Nephron progenitor cell (in vitro differentiated cells): ENCODE measurements at regions not wholly inside any gene's neighbourhood (a gene's known extent, or its start where the extent isn't known, plus 50 kb on each side); places are given as distances from the start of the nearest gene placed in this dataset.

Source experiments
- DNase-seq: peaks from one replicate; pipeline ENCODE4 v3.0.0; 2021
- H3K27ac Mint-ChIP-seq: 2 replicates; pipeline ENCODE4 v1.8.0; 2021; ENCODE audit warnings: mild to moderate bottlenecking, moderate library complexity, mixed read lengths
- H3K27me3 Mint-ChIP-seq: 2 replicates; pipeline ENCODE4 v1.8.0; 2021; ENCODE audit warnings: mild to moderate bottlenecking, low read depth, mixed read lengths; ENCODE audit not compliant: poor library complexity
- H3K36me3 Mint-ChIP-seq: 2 replicates; pipeline ENCODE4 v1.8.0; 2021; ENCODE audit warnings: low read depth, mixed read lengths
- H3K4me1 Mint-ChIP-seq: 2 replicates; pipeline ENCODE4 v1.8.0; 2021; ENCODE audit warnings: mixed read lengths
- H3K4me3 Mint-ChIP-seq: 2 replicates; pipeline ENCODE4 v1.8.0; 2021; ENCODE audit warnings: mild to moderate bottlenecking, moderate library complexity, mixed read lengths
- H3K9me3 Mint-ChIP-seq: 2 replicates; pipeline ENCODE4 v1.8.0; 2021; ENCODE audit warnings: mild to moderate bottlenecking, moderate library complexity, mixed read lengths
- CTCF ChIP-seq: fragments of 200-600 bp; sonication (generic); IDR thresholded peaks from 2 replicates; pipeline ENCODE4 v1.5.0; 2021; ENCODE audit warnings: antibody characterized with exemption

- H3K4me3 Mint-ChIP-seq = no peak overlapping the region
- H3K36me3 Mint-ChIP-seq = no peaks in the 10 kb centered on the region
- no peaks in the 10 kb centered on the region for H3K4me1 Mint-ChIP-seq
- H3K9me3 Mint-ChIP-seq = no peaks in the 10 kb centered on the region
- peaks cover 2% of the 10 kb centered on the region for H3K27me3 Mint-ChIP-seq
- no peak overlapping the region for H3K27ac Mint-ChIP-seq
- TF ChIP-seq CTCF = no peak
- no peak for DNase-seq
Observed at GRCh38 chr3:35544976-35545375, 94.3 kb upstream of the ARPP21 start.

DNA sequence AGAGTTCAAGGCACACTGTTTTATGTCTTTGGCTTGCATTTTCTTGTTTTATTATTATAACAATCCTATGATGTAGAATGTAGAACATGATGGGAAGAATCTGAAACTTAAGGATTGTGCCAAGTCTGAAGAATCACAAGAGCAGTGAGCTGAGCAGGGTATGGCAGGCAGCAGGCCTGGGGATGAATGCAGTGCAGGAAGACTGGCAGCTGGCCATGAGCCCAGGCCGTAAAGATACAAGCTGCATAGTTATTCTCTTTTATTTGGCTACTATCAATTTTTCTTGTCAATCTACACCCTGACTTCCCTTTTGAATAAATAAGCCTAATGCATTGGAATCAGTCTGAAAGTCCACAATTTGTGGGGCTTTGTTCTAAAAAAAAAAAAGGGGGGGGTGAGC is 89.6 kb upstream of the ARPP21 start:
- H3K4me1 Mint-ChIP-seq = no peaks in the 10 kb centered on the region
- no peaks in the 10 kb centered on the region for H3K9me3 Mint-ChIP-seq
- no peak for TF ChIP-seq CTCF
- no peak overlapping the region for H3K27ac Mint-ChIP-seq
- H3K27me3 Mint-ChIP-seq = peaks cover 2% of the 10 kb centered on the region
- no peak for DNase-seq
- no peak overlapping the region for H3K4me3 Mint-ChIP-seq
- no peaks in the 10 kb centered on the region for H3K36me3 Mint-ChIP-seq

DNA sequence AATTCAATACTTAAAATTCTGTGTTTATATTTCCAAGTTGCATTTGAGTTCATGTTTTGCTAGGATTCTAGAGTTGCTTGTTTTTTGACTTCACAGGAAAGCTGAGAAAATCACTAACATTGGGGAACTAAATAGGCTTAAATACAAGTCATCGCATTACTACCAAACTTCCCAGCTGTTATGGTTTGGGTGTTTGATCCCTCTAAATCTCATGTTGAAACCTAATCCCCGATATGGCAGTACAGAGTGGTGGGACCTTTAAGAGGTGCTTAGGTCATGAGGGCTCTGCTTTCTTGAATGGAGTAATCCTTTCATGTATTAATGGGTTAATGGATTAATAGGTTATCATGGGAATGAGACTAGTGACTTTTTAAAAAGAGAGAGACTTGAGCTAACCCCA is 77.2 kb upstream of the ARPP21 start:
- no peak overlapping the region for H3K4me3 Mint-ChIP-seq
- no peaks in the 10 kb centered on the region for H3K4me1 Mint-ChIP-seq
- no peaks in the 10 kb centered on the region for H3K27me3 Mint-ChIP-seq
- no peak overlapping the region for H3K27ac Mint-ChIP-seq
- no peak for TF ChIP-seq CTCF
- peaks cover 12% of the 10 kb centered on the region for H3K9me3 Mint-ChIP-seq
- DNase-seq = no peak
- no peaks in the 10 kb centered on the region for H3K36me3 Mint-ChIP-seq

- no peaks in the 10 kb centered on the region for H3K27me3 Mint-ChIP-seq
- H3K36me3 Mint-ChIP-seq = no peaks in the 10 kb centered on the region
- no peak for TF ChIP-seq CTCF
- no peak overlapping the region for H3K27ac Mint-ChIP-seq
- no peak overlapping the region for H3K4me3 Mint-ChIP-seq
- DNase-seq = no peak
- H3K9me3 Mint-ChIP-seq = no peaks in the 10 kb centered on the region
- no peaks in the 10 kb centered on the region for H3K4me1 Mint-ChIP-seq
Observed at GRCh38 chr3:35565048-35565447, 74.3 kb upstream of the ARPP21 start.
